BJ (cell line): ENCODE measurements at regions not wholly inside any gene's neighbourhood (a gene's known extent, or its start where the extent isn't known, plus 50 kb on each side); places are given as distances from the start of the nearest gene placed in this dataset.
A peak's percentile ranks its signal among the peaks of the same experiment; 100 is the strongest.

Source experiments
- CTCF ChIA-PET: fragments of 350-600 bp; formaldehyde crosslinking; extraction: SDS; loops from one replicate; lab custom pipeline; 2021; ENCODE audit warnings: antibody characterized with exemption, inconsistent platforms; lab: Yijun Ruan, JAX
- POLR2A ChIA-PET: fragments of 300-600 bp; sonication (Branson Sonifier 250); formaldehyde crosslinking; extraction: SDS; loops from one replicate; lab custom pipeline; 2021; ENCODE audit warnings: antibody characterized with exemption; lab: Charles Lee
- DNase-seq: peaks from one replicate; pipeline ENCODE4 v3.0.0-alpha.2; 2011; ENCODE audit warnings: low read depth
- H3K27me3 ChIP-seq: 2 replicates; pipeline ENCODE4 v1.6.0; 2011; ENCODE audit warnings: low read length; ENCODE audit not compliant: control insufficient read depth, insufficient read depth
- H3K36me3 ChIP-seq: 2 replicates; pipeline ENCODE4 v1.5.1; 2011; ENCODE audit warnings: low read length; ENCODE audit not compliant: control insufficient read depth, insufficient read depth
- H3K4me3 ChIP-seq: 2 replicates; pipeline ENCODE4 v1.5.1; 2011; ENCODE audit warnings: low read depth, mild to moderate bottlenecking, control low read depth, low read length
- CTCF ChIP-seq: IDR thresholded peaks from 2 replicates; pipeline ENCODE4 v1.5.1; 2011; ENCODE audit warnings: low read depth, mild to moderate bottlenecking, control low read depth, inconsistent platforms, low read length, moderate library complexity; ENCODE audit not compliant: insufficient read depth

- ChIA-PET POLR2A (no interaction called here), CTCF (no interaction called here)
- TF ChIP-seq CTCF = no peak
- Histone ChIP-seq H3K4me3 (no peak overlapping the region), H3K36me3 (no peaks in the 10 kb centered on the region), H3K27me3 (no peaks in the 10 kb centered on the region)
- no peak for DNase-seq
Observed at GRCh38 chr5:43973908-43974307, 370.9 kb downstream of the NNT start.

- no peak for TF ChIP-seq CTCF
- Histone ChIP-seq H3K27me3 (no peaks in the 10 kb centered on the region), H3K4me3 (no peak overlapping the region), H3K36me3 (no peaks in the 10 kb centered on the region)
- DNase-seq = no peak
- CTCF ChIA-PET = no interaction called here
- POLR2A ChIA-PET = no interaction called here
Observed at GRCh38 chr5:43973318-43973717, 370.3 kb downstream of the NNT start.

DNA sequence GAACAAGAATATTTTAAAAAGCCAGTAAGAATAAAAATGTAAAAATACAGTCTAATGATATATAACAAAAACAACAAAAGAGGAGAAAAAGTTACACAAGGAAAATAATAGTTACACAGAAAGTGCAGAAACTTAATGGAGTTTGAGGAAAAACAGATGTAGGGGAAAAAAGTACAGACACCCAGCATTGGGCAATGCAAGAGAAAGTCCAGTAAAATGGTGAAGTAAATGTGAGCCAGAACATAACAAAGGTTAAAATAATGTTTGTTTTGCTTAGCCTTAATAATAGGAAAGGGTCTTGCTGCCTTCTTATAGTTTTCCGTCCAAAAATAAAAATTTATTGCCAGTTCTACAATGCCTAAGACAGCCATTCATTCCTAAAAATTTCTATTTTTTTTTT, 364.2 kb downstream of the NNT start:
- CTCF ChIA-PET = no interaction called here
- no peaks in the 10 kb centered on the region for H3K27me3 ChIP-seq
- TF ChIP-seq CTCF = no peak
- H3K4me3 ChIP-seq = no peak overlapping the region
- DNase-seq = no peak
- H3K36me3 ChIP-seq = no peaks in the 10 kb centered on the region
- POLR2A ChIA-PET = no interaction called here

DNA sequence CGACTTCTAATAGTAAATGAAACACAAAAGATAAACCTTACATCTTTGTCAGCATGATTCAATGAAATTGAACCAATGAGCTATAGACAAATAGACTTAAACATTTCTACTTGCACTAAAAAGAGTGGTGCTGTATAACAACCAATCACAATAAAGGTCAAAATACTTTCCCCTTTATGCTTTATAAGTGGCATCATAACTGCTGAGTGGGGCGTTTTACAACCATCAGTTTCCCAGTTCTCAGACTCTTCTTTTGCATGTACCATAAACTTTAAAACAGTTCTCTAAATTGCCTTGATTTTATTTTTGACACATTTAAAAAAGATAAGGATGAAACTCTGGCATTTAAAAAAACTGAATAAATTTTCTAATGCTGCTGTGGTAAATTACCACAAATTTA, 356.2 kb downstream of the NNT start:
- TF ChIP-seq CTCF = no peak
- Histone ChIP-seq H3K36me3 (no peaks in the 10 kb centered on the region), H3K27me3 (no peaks in the 10 kb centered on the region), H3K4me3 (no peak overlapping the region)
- POLR2A ChIA-PET = no interaction called here
- CTCF ChIA-PET = no interaction called here
- no peak for DNase-seq

DNA sequence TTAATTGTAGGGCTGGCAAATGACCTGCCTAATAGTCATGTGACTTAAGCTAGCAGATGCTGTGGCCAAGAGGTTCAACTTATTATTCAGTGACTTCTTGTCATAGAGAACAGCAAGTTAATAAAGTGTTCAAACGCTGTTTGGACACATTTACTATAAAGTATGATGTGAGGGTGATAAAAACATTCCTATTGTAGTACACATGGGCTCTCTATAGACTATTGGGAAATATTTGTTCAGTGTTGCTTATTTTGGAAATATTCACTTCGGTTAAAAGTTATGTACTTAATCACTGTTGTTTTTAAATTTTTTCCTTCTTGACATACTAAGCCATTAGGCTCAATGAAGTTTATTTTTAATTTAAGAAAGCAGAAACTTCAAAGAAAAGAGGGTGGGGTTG, 345.0 kb downstream of the NNT start:
- no peak for TF ChIP-seq CTCF
- peak; percentile 73 for DNase-seq
- H3K4me3 ChIP-seq = no peak overlapping the region
- H3K27me3 ChIP-seq = no peaks in the 10 kb centered on the region
- ChIA-PET POLR2A (no interaction called here), CTCF (no interaction called here)
- no peaks in the 10 kb centered on the region for H3K36me3 ChIP-seq
